Coronary artery (tissue), 2 donors: ENCODE measurements at regions not wholly inside any gene's neighbourhood (a gene's known extent, or its start where the extent isn't known, plus 50 kb on each side); places are given as distances from the start of the nearest gene placed in this dataset.
A peak's percentile ranks its signal among the peaks of the same experiment; 100 is the strongest.
"Not testable (repeated sequence)": the region's sequence is repeated elsewhere in the genome, so short reads cannot be mapped to it uniquely, and the experiment has no call there.

Experiments used
- DNase-seq: peaks from one replicate; pipeline ENCODE4 v3.0.0-alpha.2; 2017; ENCODE audit warnings: low spot score
- H3K27ac ChIP-seq, 2 donors: fragments of 200-600 bp; sonication (generic); one replicate each; pipeline ENCODE4 v1.5.1; 2016 to 2019
- H3K4me3 ChIP-seq: fragments of 200-600 bp; sonication (generic); 2 replicates; pipeline ENCODE4 v1.5.1; 2016; ENCODE audit warnings: mild to moderate bottlenecking, moderate library complexity
- CTCF ChIP-seq: fragments of 200-600 bp; sonication (generic); IDR thresholded peaks from one replicate; pipeline ENCODE4 v1.5.1; 2019; ENCODE audit warnings: antibody characterized with exemption

- TF ChIP-seq CTCF = no peak
- DNase-seq = no peak
- H3K4me3 ChIP-seq = no peak overlapping the region
- no peak overlapping the region for H3K27ac ChIP-seq
These were observed 397.7 kb downstream of the RPS6KC1 start for GRCh38 chr1:213448776-213449175.

GRCh38 chr1:213452501-213452900, 401.5 kb downstream of the RPS6KC1 start:
- no peak for DNase-seq
- no peak overlapping the region for H3K4me3 ChIP-seq
- no peak for TF ChIP-seq CTCF
- no peak overlapping the region for H3K27ac ChIP-seq

GRCh38 chr1:213457186-213457585, 406.1 kb downstream of the RPS6KC1 start:
- DNase-seq = no peak

GRCh38 chr1:213457733-213458132, 406.7 kb downstream of the RPS6KC1 start:
- DNase-seq = no peak
- TF ChIP-seq CTCF = no peak
- H3K27ac ChIP-seq = peak overlapping the region; percentile 64 to 84
- H3K4me3 ChIP-seq = peak overlapping the region; percentile 17

More at GRCh38 chr1:213457186-213457585, 406.1 kb downstream of the RPS6KC1 start:
- TF ChIP-seq CTCF = no peak
- peak overlapping the region; percentile 17 for H3K4me3 ChIP-seq
- H3K27ac ChIP-seq = peak overlapping the region; percentile 64 to 84

- not testable (repeated sequence) for DNase-seq, H3K27ac ChIP-seq, H3K4me3 ChIP-seq
These were observed 411.3 kb downstream of the RPS6KC1 start for GRCh38 chr1:213462374-213462773.

- Histone ChIP-seq H3K4me3 (no peak overlapping the region), H3K27ac (no peak overlapping the region)
- TF ChIP-seq CTCF = no peak
- no peak for DNase-seq
These were observed 413.9 kb downstream of the RPS6KC1 start for GRCh38 chr1:213464786-213465460.

- TF ChIP-seq CTCF = no peak
- DNase-seq = no peak
These were observed 415.5 kb downstream of the RPS6KC1 start for GRCh38 chr1:213466541-213466940.

More at GRCh38 chr1:213466541-213466940, 415.5 kb downstream of the RPS6KC1 start:
- Histone ChIP-seq H3K4me3 (no peak overlapping the region), H3K27ac (no peak overlapping the region)
